ENCODE measurements at regions not wholly inside any gene's neighbourhood (a gene's known extent, or its start where the extent isn't known, plus 50 kb on each side); places are given as distances from the start of the nearest gene placed in this dataset.

DNA sequence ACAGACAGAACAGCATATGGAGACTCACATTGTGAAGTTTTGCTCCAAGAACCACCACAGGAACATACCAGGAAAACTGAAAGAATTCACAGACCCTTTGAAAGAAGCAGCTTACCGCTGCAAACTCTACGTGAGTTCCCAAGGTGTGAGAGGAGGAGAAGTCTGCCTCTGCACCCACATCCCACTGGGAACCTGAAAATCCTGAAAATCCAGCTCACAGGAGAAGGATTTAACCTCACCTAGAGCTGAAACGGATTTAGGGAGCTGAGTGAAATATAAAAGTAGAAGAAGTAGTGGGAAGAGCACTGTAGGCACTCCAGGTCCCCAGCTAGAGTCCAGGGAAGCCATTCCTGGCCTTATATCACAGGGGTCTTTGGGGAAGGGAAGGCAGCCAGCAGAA is 80.0 kb downstream of the FHIP1A start:
- TF ChIP-seq, protein P1, sequence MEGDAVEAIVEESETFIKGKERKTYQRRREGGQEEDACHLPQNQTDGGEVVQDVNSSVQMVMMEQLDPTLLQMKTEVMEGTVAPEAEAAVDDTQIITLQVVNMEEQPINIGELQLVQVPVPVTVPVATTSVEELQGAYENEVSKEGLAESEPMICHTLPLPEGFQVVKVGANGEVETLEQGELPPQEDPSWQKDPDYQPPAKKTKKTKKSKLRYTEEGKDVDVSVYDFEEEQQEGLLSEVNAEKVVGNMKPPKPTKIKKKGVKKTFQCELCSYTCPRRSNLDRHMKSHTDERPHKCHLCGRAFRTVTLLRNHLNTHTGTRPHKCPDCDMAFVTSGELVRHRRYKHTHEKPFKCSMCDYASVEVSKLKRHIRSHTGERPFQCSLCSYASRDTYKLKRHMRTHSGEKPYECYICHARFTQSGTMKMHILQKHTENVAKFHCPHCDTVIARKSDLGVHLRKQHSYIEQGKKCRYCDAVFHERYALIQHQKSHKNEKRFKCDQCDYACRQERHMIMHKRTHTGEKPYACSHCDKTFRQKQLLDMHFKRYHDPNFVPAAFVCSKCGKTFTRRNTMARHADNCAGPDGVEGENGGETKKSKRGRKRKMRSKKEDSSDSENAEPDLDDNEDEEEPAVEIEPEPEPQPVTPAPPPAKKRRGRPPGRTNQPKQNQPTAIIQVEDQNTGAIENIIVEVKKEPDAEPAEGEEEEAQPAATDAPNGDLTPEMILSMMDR (IDR thresholded peaks at IDR 0.05 in 8 of 11, conservative IDR thresholded peaks at IDR 0.05 in 3 of 11), result no peak
- no peak for TF ChIP-seq POLR2AphosphoS5 (IDR thresholded peaks at IDR 0.05)
- TF ChIP-seq POLR2A (IDR thresholded peaks at IDR 0.05), result no peak
